NCI-H748 treated with DMSO at 0.1 percent for 48 hours (cell line): ENCODE measurements at regions not wholly inside any gene's neighbourhood (a gene's known extent, or its start where the extent isn't known, plus 50 kb on each side); places are given as distances from the start of the nearest gene placed in this dataset.
"Not testable (repeated sequence)": the region's sequence is repeated elsewhere in the genome, so short reads cannot be mapped to it uniquely, and the experiment has no call there.

Experiments
- DNase-seq: peaks from one replicate; lab custom pipeline; 2025; lab: John Stamatoyannopoulos, UW

- peak; percentile 2 for DNase-seq
These were observed 63.0 kb downstream of the CYP4A11 start for GRCh38 chr1:46878173-46878782.

DNA sequence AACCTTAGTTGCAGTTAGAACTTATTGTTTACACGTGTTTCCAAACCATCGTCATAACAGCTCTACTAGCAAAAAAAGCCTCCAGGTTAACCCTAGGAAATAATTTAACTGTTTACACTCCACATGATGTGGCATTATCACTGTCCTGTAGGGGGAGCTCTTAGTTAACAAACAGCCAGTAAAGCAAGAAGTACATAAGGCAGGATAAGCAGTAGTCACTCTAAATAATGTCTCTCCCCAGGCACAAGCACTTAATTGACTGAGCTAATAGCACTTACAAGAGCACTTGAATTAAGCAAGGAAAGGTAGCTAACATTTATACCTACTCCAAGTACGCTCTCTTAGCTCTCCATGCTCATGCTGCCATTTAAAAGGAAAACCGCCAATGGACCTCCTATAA lies 65.2 kb downstream of the CYP4A11 start:
- not testable (repeated sequence) for DNase-seq
